Esophagus muscularis mucosa (tissue), 4 donors: ENCODE measurements at regions not wholly inside any gene's neighbourhood (a gene's known extent, or its start where the extent isn't known, plus 50 kb on each side); places are given as distances from the start of the nearest gene placed in this dataset.
"Not testable (repeated sequence)": the region's sequence is repeated elsewhere in the genome, so short reads cannot be mapped to it uniquely, and the experiment has no call there.

Source experiments
- DNase-seq: peaks from one replicate; pipeline ENCODE4 v3.0.0-alpha.2; 2017; ENCODE audit errors: extremely low spot score
- H3K27ac ChIP-seq, 4 donors: fragments of 200-600 bp; sonication (generic); replicated peaks in 1 of 4; 1 replicate in 3 of 4; 2 replicates in 1 of 4; pipeline ENCODE4 v1.5.1; 2016 to 2019; ENCODE audit warnings: mild to moderate bottlenecking in 1 of 4
- H3K27me3 ChIP-seq, 4 donors: fragments of 200-600 bp; sonication (generic); one replicate each; pipeline versions ENCODE4 v1.5.1 to v1.6.0; 2016 to 2019
- H3K36me3 ChIP-seq, 4 donors: fragments of 200-600 bp; sonication (generic); one replicate each; pipeline ENCODE4 v1.5.1; 2016 to 2019
- H3K4me1 ChIP-seq, 4 donors: fragments of 200-600 bp; sonication (generic); one replicate each; pipeline ENCODE4 v1.5.1; 2016 to 2019
- H3K4me3 ChIP-seq, 4 donors: fragments of 200-600 bp; sonication (generic); 1 replicate in 2 of 4; 2 replicates in 2 of 4; pipeline ENCODE4 v1.5.1; 2016 to 2019; ENCODE audit warnings: mild to moderate bottlenecking in 4 of 4, moderate library complexity in 1 of 4
- H3K9me3 ChIP-seq, 4 donors: fragments of 200-600 bp; sonication (generic); 1 replicate in 3 of 4; 2 replicates in 1 of 4; pipeline ENCODE4 v1.5.1; 2016 to 2019
- CTCF ChIP-seq, 3 experiments: fragments of 200-600 bp in 2 of 3; fragments of 450-650 bp in 1 of 3; sonication (generic) in 2 of 3; IDR thresholded peaks; one replicate each; pipeline ENCODE4 v1.5.1; 2017 to 2019; ENCODE audit warnings: antibody characterized with exemption in 3 of 3, mild to moderate bottlenecking in 2 of 3, moderate library complexity in 1 of 3
- EP300 ChIP-seq: sonication (generic); formaldehyde crosslinking; IDR thresholded peaks from one replicate; pipeline ENCODE4 v1.6.1; 2017; ENCODE audit warnings: antibody characterized with exemption
- POLR2A ChIP-seq: fragments of 450-650 bp; IDR thresholded peaks from one replicate; pipeline ENCODE4 v1.6.1; 2017; ENCODE audit warnings: antibody characterized with exemption, moderate library complexity, mild to moderate bottlenecking, low read depth
- POLR2AphosphoS5 ChIP-seq, 2 donors: sonication (generic); formaldehyde crosslinking; IDR thresholded peaks; one replicate each; pipeline ENCODE4 v1.6.1; 2017; ENCODE audit warnings: antibody characterized with exemption in 2 of 2
- WGBS: methylation state at CpG from one replicate; pipeline ENCODE4 v1.1.5; 2018; 5-methylcytosine and 5-hydroxymethylcytosine counted together
- intact Hi-C: fragments of 100-400 bp; cut with DNase I; formaldehyde crosslinking; loops from one replicate; pipeline ENCODE4 v1.15.1; 2023

DNA sequence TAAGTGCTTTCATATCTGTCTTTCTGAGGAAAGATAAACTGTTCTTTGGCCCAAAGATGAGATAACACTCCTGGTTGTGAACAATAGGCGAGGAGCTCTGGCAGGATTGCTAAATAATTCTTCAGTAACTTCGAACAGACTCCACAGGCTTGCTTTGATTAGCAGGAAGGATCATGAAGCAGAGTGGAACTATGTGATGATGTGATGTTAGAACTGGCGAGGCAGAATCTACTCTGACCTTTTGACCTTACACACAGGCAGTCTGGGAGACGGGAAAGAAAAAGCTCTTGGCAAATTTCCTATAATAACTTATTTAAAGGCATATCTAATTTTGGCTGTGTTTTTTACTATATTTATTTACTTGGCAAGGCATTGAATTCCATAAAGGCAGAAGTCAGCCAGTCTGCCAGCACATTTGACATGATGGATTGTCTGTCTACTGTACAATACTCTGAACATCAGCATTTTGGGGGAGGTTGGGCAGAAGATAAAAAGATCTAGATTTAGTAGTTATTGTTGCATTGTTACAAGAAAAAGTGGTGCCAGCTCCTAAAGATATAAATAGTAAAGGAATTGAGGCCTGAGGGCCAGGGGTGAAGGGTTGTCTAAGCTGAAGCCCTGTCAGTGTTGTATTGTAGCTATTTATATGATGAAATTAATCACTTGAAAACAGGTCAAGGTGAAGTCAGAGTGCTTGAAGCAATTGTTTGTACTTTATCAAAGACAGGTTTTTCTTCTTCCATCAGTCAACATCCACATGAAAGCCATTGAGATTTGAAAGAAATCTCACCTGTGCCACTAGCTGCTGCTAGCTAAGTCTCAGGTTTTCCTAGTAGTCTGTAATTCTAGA, 708.8 kb downstream of the LTN1 start:
- Histone ChIP-seq H3K4me1 (peaks cover 17 to 20% (median 18%) of the 10 kb centered on the region in 4 donors), H3K27ac (peak overlapping the region; percentile 8 to 59 (median 31)), H3K9me3 (peaks cover 0 to 4% (median 0%) of the 10 kb centered on the region in 4 donors), H3K4me3 (no peak overlapping the region), H3K27me3 (no peaks in the 10 kb centered on the region), H3K36me3 (no peaks in the 10 kb centered on the region)
- 17% methylated on average over 3 of the region's 4 CpGs for WGBS
- DNase-seq = no peak
- TF ChIP-seq POLR2A (no peak), POLR2AphosphoS5 (IDR thresholded peaks at IDR 0.05) (peak in 1 of 2 donors; percentile 21)
- intact Hi-C loops = no loop called here

DNA sequence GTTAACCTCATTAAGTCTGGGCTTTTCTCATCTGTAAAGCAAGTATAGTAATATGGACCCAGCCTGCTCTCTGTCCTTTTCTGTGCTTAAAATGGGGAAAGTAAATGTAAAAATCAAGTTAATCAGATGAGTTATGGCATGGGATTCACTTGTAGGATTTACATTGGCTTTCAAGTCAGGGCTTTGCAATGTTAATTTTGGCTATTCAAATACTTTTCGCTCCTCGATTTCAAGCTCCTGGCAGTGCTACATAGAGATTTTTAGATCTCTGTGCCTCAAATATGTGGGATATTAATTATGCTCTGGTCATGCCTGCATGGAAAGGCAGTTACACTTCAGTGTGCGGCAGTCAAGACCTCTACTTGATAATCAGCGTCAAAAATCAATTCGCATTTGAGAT, 709.8 kb downstream of the LTN1 start:
- DNase-seq = no peak
- Histone ChIP-seq H3K9me3 (peaks cover 0 to 4% (median 0%) of the 10 kb centered on the region in 4 donors), H3K36me3 (no peaks in the 10 kb centered on the region), H3K4me1 (peaks cover 17 to 20% (median 18%) of the 10 kb centered on the region in 4 donors), H3K27ac (no peak overlapping the region), H3K4me3 (no peak overlapping the region), H3K27me3 (no peaks in the 10 kb centered on the region)
- intact Hi-C loops = no loop called here
- TF ChIP-seq POLR2AphosphoS5 (IDR thresholded peaks at IDR 0.05) = no peak
- TF ChIP-seq EP300 = no peak
- no peak for TF ChIP-seq CTCF (IDR thresholded peaks at IDR 0.05)
- 83% methylated on average over 5 of the region's 5 CpGs for WGBS

DNA sequence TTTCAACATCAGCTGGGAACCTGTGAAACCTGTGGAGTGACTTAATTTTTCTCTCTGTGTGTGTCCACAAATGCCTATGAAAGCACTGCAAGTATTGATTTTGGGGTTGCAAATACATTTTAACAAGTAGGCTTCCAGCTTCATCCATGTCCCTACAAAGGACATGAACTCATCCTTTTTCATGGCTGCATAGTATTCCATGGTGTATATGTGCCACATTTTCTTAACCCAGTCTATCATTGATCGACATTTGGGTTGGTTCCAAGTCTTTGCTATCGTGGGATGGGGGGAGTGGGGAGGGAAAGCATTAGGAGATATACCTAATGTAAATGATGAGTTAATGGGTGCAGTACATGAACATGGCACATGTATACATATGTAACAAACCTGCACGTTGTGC, 711.3 kb downstream of the LTN1 start:
- 78% methylated on average over 3 of the region's 3 CpGs for WGBS
- intact Hi-C loops, H3K27me3 ChIP-seq, H3K4me3 ChIP-seq, H3K9me3 ChIP-seq, H3K27ac ChIP-seq, H3K36me3 ChIP-seq, DNase-seq: not testable (repeated sequence)
- H3K4me1 ChIP-seq = peaks cover 17 to 20% (median 18%) of the 10 kb centered on the region in 4 donors

DNA sequence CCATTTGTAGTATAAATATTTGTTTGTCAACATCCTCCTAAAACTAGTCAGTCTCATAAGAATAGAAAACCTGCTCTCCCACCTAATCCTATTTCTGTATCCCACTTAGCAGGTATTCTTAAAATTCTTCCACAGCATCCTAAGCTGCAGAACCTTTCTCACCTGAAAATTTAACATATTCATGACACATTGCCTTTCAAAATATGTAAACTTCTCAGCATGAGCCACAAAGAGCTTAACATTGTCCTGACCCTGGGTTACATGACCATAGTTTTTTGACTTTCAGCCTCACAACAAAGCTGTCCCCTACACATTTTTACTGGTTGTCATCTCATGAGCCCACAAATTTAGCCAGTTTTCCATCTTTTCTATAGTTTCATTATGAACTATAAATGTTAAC, 712.1 kb downstream of the LTN1 start:
- Histone ChIP-seq H3K36me3 (no peaks in the 10 kb centered on the region), H3K27me3 (no peaks in the 10 kb centered on the region), H3K9me3 (peaks cover 0 to 5% (median 0%) of the 10 kb centered on the region in 4 donors), H3K27ac (no peak overlapping the region), H3K4me3 (no peak overlapping the region), H3K4me1 (peaks cover 17 to 20% (median 18%) of the 10 kb centered on the region in 4 donors)
- no peak for TF ChIP-seq POLR2A
- TF ChIP-seq CTCF (IDR thresholded peaks at IDR 0.05) = no peak
- TF ChIP-seq POLR2AphosphoS5 (IDR thresholded peaks at IDR 0.05) = no peak
- TF ChIP-seq EP300 = no peak
- intact Hi-C loops = no loop called here
- DNase-seq = no peak

GRCh38 chr21:28277324-28277723, 715.4 kb downstream of the LTN1 start:
- Histone ChIP-seq H3K9me3 (peaks cover 0 to 5% (median 0%) of the 10 kb centered on the region in 4 donors), H3K27ac (no peak overlapping the region), H3K4me3 (no peak overlapping the region), H3K36me3 (no peaks in the 10 kb centered on the region), H3K27me3 (no peaks in the 10 kb centered on the region), H3K4me1 (peaks cover 0 to 4% (median 0%) of the 10 kb centered on the region in 4 donors)
- intact Hi-C loops = no loop called here
- DNase-seq = no peak
- 100% methylated on average over 1 of the region's 1 CpG for WGBS
- TF ChIP-seq POLR2A (no peak), POLR2AphosphoS5 (IDR thresholded peaks at IDR 0.05) (no peak), CTCF (IDR thresholded peaks at IDR 0.05) (no peak), EP300 (no peak)
